ENCODE measurements at regions not wholly inside any gene's neighbourhood (a gene's known extent, or its start where the extent isn't known, plus 50 kb on each side); places are given as distances from the start of the nearest gene placed in this dataset.

GRCh38 chr3:67901681-67902080, 247.3 kb upstream of the SUCLG2 start:
- no peaks in the 10 kb centered on the region for H3K4me1 Mint-ChIP-seq
- no peak overlapping the region for H2AFZ ChIP-seq (ENCODE audit: insufficient read depth, low read depth, low read length, poor library complexity, severe bottlenecking)

GRCh38 chr3:67898916-67899315, 244.5 kb upstream of the SUCLG2 start:
- H3K4me1 ChIP-seq (ENCODE audit: control insufficient read depth in 1 of 2, insufficient read depth in 2 of 2, low read length in 2 of 2), result no peaks in the 10 kb centered on the region
- H3K4me3 Mint-ChIP-seq, result no peak overlapping the region
- no peak overlapping the region for H3K27ac Mint-ChIP-seq
- H3K4me2 ChIP-seq (replicated peaks; ENCODE audit: extremely low read depth, low read length, poor library complexity, severe bottlenecking), result no peak overlapping the region
- no peaks in the 10 kb centered on the region for H3K79me2 ChIP-seq (ENCODE audit: insufficient read depth, low read length)
- intact Hi-C loops (cut with micrococcal nuclease), result no loop called here
- H4K20me1 ChIP-seq (ENCODE audit: insufficient read depth, low read length), result no peaks in the 10 kb centered on the region
- no peak overlapping the region for H2AFZ ChIP-seq (ENCODE audit: insufficient read depth, low read depth, low read length, poor library complexity, severe bottlenecking)
- no peaks in the 10 kb centered on the region for H3K36me3 ChIP-seq (replicated peaks in 1 of 2; ENCODE audit: control insufficient read depth in 1 of 2, insufficient read depth in 2 of 2, low read length in 2 of 2)
- no CpG with 5 or more reads among the region's 1 CpG for WGBS (ENCODE audit: insufficient coverage)
- no peak overlapping the region for H3K27ac ChIP-seq (ENCODE audit: low read depth in 1 of 2, low read length in 2 of 2)
- no peaks in the 10 kb centered on the region for H3K9me3 Mint-ChIP-seq
- no peak overlapping the region for H3K4me3 ChIP-seq (replicated peaks in 1 of 3; ENCODE audit: low read depth in 2 of 3, low read length in 3 of 3)
- no peak for TF ChIP-seq CTCF (IDR thresholded peaks at IDR 0.05)
- no peaks in the 10 kb centered on the region for H3K9me3 ChIP-seq (replicated peaks in 1 of 2; ENCODE audit: control insufficient read depth in 1 of 2, insufficient read depth in 1 of 2, low read length in 2 of 2)
- H3K27me3 ChIP-seq (ENCODE audit: control insufficient read depth in 2 of 2, insufficient read depth in 2 of 2, low read length in 2 of 2), result no peaks in the 10 kb centered on the region
- no peak for DNase-seq
- H3K9ac ChIP-seq (ENCODE audit: insufficient read depth, low read length, poor library complexity, severe bottlenecking), result no peak overlapping the region
- H3K4me1 Mint-ChIP-seq, result no peaks in the 10 kb centered on the region
- no peaks in the 10 kb centered on the region for H3K36me3 Mint-ChIP-seq
- H3K27me3 Mint-ChIP-seq (ENCODE audit: low read depth in 3 of 3), result no peaks in the 10 kb centered on the region

More at GRCh38 chr3:67901681-67902080, 247.3 kb upstream of the SUCLG2 start:
- H3K36me3 ChIP-seq (replicated peaks in 1 of 2; ENCODE audit: control insufficient read depth in 1 of 2, insufficient read depth in 2 of 2, low read length in 2 of 2), result no peaks in the 10 kb centered on the region
- H3K4me3 ChIP-seq (replicated peaks in 1 of 3; ENCODE audit: low read depth in 2 of 3, low read length in 3 of 3), result no peak overlapping the region
- H3K4me3 Mint-ChIP-seq, result no peak overlapping the region
- no peaks in the 10 kb centered on the region for H3K36me3 Mint-ChIP-seq
- no CpG with 5 or more reads among the region's 1 CpG for WGBS (ENCODE audit: insufficient coverage)
- no peaks in the 10 kb centered on the region for H3K9me3 Mint-ChIP-seq
- no peaks in the 10 kb centered on the region for H3K4me1 ChIP-seq (ENCODE audit: control insufficient read depth in 1 of 2, insufficient read depth in 2 of 2, low read length in 2 of 2)
- no peaks in the 10 kb centered on the region for H3K9me3 ChIP-seq (replicated peaks in 1 of 2; ENCODE audit: control insufficient read depth in 1 of 2, insufficient read depth in 1 of 2, low read length in 2 of 2)
- no peak overlapping the region for H3K4me2 ChIP-seq (replicated peaks; ENCODE audit: extremely low read depth, low read length, poor library complexity, severe bottlenecking)
- H4K20me1 ChIP-seq (ENCODE audit: insufficient read depth, low read length), result no peaks in the 10 kb centered on the region
- no peak for DNase-seq
- no peak overlapping the region for H3K9ac ChIP-seq (ENCODE audit: insufficient read depth, low read length, poor library complexity, severe bottlenecking)
- no peak overlapping the region for H3K27ac Mint-ChIP-seq
- TF ChIP-seq CTCF (IDR thresholded peaks at IDR 0.05), result no peak
- intact Hi-C loops (cut with micrococcal nuclease), result no loop called here
- H3K27ac ChIP-seq (ENCODE audit: low read depth in 1 of 2, low read length in 2 of 2), result no peak overlapping the region
- H3K79me2 ChIP-seq (ENCODE audit: insufficient read depth, low read length), result no peaks in the 10 kb centered on the region
- H3K27me3 Mint-ChIP-seq (ENCODE audit: low read depth in 3 of 3), result no peaks in the 10 kb centered on the region
- no peaks in the 10 kb centered on the region for H3K27me3 ChIP-seq (ENCODE audit: control insufficient read depth in 2 of 2, insufficient read depth in 2 of 2, low read length in 2 of 2)
